Mucosa of rectum (tissue), 2 donors: ENCODE measurements at regions not wholly inside any gene's neighbourhood (a gene's known extent, or its start where the extent isn't known, plus 50 kb on each side); places are given as distances from the start of the nearest gene placed in this dataset.
"Not testable (repeated sequence)": the region's sequence is repeated elsewhere in the genome, so short reads cannot be mapped to it uniquely, and the experiment has no call there.

Experiments used
- H3K27ac ChIP-seq, 2 donors: one replicate each; pipeline ENCODE4 v1.7.0; 2013; ENCODE audit warnings: inconsistent platforms in 2 of 2, low read depth in 2 of 2, low read length in 2 of 2
- H3K27me3 ChIP-seq, 2 donors: one replicate each; pipeline ENCODE4 v1.7.0; 2013; ENCODE audit warnings: low read length in 2 of 2; ENCODE audit not compliant: control insufficient read depth in 2 of 2, insufficient read depth in 2 of 2
- H3K36me3 ChIP-seq, 2 donors: one replicate each; pipeline ENCODE4 v1.7.0; 2013; ENCODE audit warnings: low read length in 2 of 2; ENCODE audit not compliant: control insufficient read depth in 2 of 2, insufficient read depth in 2 of 2
- H3K4me1 ChIP-seq, 2 donors: one replicate each; pipeline ENCODE4 v1.7.0; 2013; ENCODE audit warnings: low read length in 2 of 2, mild to moderate bottlenecking in 1 of 2; ENCODE audit not compliant: control insufficient read depth in 2 of 2, insufficient read depth in 2 of 2
- H3K4me3 ChIP-seq, 2 donors: one replicate each; pipeline ENCODE4 v1.7.0; 2013; ENCODE audit warnings: low read length in 2 of 2
- H3K9ac ChIP-seq, 2 donors: one replicate each; pipeline ENCODE4 v1.7.0; 2013; ENCODE audit warnings: low read length in 2 of 2, low read depth in 1 of 2, mild to moderate bottlenecking in 1 of 2
- H3K9me3 ChIP-seq, 2 donors: one replicate each; pipeline ENCODE4 v1.7.0; 2013; ENCODE audit warnings: low read length in 2 of 2; ENCODE audit not compliant: control insufficient read depth in 2 of 2
- donor health status: healthy.
- donor health status: Normal muscosa, but diverticular disease.

DNA sequence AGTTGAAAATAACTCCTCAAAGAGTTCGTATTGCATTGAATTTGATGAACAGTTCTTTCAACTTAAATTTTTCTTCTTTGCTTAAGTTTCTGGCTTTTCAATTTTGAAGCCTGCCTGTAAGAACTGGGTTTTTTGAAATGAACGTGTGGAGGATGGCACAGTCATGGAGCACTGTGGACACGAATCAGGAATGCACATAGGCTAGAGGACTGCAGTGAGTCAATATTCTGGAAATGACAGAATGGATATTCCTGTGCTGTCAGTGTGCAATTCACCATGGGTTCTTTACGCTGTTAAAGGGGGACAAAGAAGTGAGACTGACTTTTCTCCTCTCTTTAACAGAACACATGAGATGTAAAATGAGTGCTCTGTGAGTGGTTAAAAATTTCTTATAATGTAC, 368.0 kb upstream of the AGA start:
- H3K27ac ChIP-seq: no peak overlapping the region

DNA sequence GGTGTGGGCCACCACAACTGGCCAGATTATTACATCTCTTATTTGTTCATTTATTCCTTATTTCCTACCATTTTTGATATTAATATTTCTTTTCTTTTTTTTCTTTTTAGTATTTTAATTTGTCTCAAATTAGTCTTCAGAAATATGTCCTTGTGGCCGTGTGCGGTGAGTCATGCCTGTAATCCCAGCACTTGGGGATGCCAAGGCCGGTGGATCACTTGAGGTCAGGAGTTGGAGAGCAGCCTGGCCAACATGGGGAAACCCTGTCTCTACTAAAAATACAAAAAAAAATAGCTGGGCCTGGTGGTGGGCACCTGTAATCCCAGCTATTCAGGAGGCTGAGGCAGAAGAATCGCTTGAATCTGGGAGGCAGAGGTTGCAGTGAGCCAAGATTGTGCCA, 376.2 kb upstream of the AGA start:
- not testable (repeated sequence) for H3K27ac ChIP-seq, H3K36me3 ChIP-seq, H3K9me3 ChIP-seq, H3K4me3 ChIP-seq, H3K27me3 ChIP-seq, H3K9ac ChIP-seq, H3K4me1 ChIP-seq

More for the DNA sequence above, 368.0 kb upstream of the AGA start:
- H3K9me3 ChIP-seq: no peaks in the 10 kb centered on the region
- H3K9ac ChIP-seq: no peak overlapping the region
- H3K27me3 ChIP-seq: no peaks in the 10 kb centered on the region
- no peaks in the 10 kb centered on the region for H3K4me1 ChIP-seq
- H3K36me3 ChIP-seq: no peaks in the 10 kb centered on the region
- H3K4me3 ChIP-seq: no peak overlapping the region

DNA sequence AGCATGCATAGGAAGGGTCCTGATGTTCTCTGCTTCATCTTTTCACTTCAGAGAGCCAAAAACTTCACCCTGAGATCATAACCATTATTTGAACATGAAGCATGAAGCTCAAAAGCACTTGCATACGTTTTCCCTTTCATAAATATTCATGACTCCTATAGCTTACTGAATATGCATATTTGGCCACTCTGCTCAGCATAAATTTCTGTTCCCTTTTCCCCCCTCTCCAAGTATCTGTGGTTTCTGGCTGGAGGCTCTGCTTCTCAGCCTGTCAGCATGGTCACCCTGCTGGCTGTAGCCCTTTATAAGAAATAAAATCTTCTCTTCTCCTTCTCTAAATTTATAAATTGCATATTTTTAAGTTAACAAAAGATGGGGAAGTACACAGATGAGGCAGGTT, 384.7 kb upstream of the AGA start:
- Histone ChIP-seq H3K9ac (no peak overlapping the region), H3K27me3 (no peaks in the 10 kb centered on the region), H3K27ac (no peak overlapping the region), H3K4me3 (no peak overlapping the region), H3K9me3 (no peaks in the 10 kb centered on the region), H3K4me1 (no peaks in the 10 kb centered on the region), H3K36me3 (no peaks in the 10 kb centered on the region)

DNA sequence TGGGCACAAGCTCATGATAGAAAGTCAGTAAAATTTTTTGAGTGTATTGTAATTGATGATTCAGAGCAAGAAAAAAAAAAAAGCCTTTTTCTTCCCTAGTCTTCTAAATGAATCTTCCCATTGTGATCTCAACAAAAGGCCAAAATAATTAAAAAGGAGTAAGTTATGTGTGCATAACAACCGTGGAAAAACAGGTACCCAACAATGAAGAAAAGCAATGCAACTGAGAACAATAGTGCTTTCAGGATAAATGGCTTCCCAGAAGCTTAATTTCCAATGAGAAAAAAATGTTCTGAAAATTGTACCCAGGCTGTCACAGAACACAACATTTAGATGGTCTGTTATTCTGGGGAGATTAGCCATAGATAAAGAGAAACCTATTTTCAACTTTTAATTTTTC, 399.0 kb upstream of the AGA start:
- no peaks in the 10 kb centered on the region for H3K9me3 ChIP-seq
- H3K4me3 ChIP-seq: no peak overlapping the region
- no peak overlapping the region for H3K9ac ChIP-seq
- H3K27ac ChIP-seq: no peak overlapping the region
- H3K36me3 ChIP-seq: no peaks in the 10 kb centered on the region
- H3K4me1 ChIP-seq: no peaks in the 10 kb centered on the region
- H3K27me3 ChIP-seq: no peaks in the 10 kb centered on the region

DNA sequence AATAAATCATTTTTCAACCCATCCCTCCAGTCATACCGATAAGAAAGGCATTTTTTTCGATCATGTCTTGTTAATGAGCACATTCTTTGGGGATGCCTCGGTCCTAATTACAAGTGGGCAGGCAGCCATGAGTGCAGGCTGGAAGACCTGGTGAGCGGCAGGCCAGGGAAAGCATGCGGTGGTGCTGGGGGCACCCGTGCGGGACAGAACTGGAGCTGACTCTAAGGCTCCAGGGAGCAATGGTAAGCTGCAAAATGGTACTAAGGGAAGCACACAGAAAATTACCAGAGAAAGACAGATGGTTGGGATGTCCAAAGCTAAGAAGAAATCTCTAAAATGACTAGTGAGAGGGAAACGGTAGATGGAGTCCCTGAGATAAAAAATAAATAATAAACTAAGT, 411.0 kb upstream of the AGA start:
- Histone ChIP-seq H3K9ac (no peak overlapping the region), H3K36me3 (no peaks in the 10 kb centered on the region), H3K27ac (no peak overlapping the region), H3K4me3 (no peak overlapping the region), H3K27me3 (no peaks in the 10 kb centered on the region), H3K9me3 (no peaks in the 10 kb centered on the region), H3K4me1 (no peaks in the 10 kb centered on the region)

DNA sequence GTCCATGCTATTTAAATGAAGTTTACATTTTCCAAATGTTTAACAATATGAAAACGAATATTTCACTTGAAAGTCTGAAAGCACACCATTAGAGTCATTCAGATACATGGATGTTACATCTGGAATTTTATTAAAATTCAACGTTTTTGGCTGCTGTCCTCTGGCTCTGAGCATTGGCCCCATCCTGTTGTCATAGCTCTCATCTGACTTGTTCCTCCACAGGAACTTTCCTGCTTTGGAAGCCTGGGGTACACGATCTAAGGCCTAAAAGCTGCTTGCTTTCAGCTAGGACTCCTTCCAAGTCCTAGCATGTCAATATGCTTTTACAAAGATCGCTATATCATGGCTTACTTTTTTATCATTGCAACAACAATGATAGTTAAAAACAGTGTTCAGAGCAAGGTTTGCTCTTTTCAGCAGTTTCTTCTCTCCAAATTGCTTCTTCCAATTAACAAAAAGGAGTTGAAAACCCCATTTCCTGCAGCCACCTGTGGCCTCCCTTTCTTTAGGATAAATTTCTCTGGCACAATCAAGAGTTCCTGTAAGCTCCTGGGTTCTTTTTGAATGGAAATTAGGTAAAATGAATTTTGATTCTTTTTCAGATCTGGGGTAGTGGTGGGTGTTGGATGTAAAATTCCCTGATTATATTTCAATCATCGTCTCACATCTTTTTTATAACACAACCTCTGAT, 413.4 kb upstream of the AGA start:
- H3K27ac ChIP-seq: no peak overlapping the region
- H3K27me3 ChIP-seq: no peaks in the 10 kb centered on the region
- no peak overlapping the region for H3K9ac ChIP-seq
- no peaks in the 10 kb centered on the region for H3K4me1 ChIP-seq
- no peaks in the 10 kb centered on the region for H3K36me3 ChIP-seq
- H3K9me3 ChIP-seq: no peaks in the 10 kb centered on the region
- no peak overlapping the region for H3K4me3 ChIP-seq

DNA sequence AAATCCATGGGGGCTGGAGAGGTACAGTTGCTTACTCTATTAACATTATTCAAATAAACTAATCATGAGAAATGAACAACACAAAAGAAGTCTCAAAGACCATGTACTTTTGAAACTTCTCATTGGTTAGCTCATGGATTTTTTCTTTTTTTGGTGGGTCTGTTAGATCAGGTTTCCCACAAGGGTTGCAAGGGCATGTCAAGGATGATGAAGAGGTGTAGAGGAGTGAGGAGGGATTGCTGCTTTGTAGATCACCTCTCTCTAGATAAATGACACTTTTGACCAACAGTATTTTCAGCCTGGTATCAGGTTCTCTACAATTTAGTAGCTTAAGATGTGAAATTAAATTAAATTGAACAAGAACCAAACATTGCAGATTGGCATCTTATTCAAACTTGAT, 417.9 kb upstream of the AGA start:
- H3K9me3 ChIP-seq: no peaks in the 10 kb centered on the region
- H3K36me3 ChIP-seq: no peaks in the 10 kb centered on the region
- no peak overlapping the region for H3K4me3 ChIP-seq
- H3K4me1 ChIP-seq: no peaks in the 10 kb centered on the region
- no peaks in the 10 kb centered on the region for H3K27me3 ChIP-seq
- H3K9ac ChIP-seq: no peak overlapping the region
- H3K27ac ChIP-seq: no peak overlapping the region

DNA sequence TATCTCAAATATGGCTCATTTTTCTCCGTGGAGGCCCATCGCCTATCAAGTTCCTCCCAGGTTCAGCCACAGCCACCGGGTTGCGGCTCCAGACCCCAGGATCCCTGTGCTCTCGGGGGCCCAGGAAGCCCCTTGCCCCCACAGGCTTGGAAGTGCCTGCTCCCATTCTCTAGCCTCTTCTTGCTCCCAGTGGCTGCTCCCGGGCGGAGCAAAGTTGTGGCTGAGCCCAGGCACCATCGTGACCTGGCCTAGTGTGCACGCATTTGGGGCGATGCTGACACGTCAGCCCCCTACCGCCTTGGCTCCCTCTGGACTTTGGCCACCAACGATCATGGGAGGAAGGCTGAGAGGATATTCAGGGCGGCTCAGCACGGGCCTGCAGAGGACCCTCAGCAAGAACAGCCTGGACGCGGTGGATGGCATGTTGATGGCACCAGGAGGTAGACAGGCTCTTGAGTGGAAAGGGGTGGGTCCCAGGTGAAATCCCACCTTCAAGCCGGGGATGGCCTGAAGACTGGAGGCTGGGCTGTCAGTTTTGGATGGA, 419.4 kb upstream of the AGA start:
- Histone ChIP-seq H3K4me3 (no peak overlapping the region), H3K27me3 (no peaks in the 10 kb centered on the region), H3K27ac (no peak overlapping the region), H3K9me3 (no peaks in the 10 kb centered on the region), H3K9ac (no peak overlapping the region), H3K4me1 (no peaks in the 10 kb centered on the region), H3K36me3 (no peaks in the 10 kb centered on the region)

DNA sequence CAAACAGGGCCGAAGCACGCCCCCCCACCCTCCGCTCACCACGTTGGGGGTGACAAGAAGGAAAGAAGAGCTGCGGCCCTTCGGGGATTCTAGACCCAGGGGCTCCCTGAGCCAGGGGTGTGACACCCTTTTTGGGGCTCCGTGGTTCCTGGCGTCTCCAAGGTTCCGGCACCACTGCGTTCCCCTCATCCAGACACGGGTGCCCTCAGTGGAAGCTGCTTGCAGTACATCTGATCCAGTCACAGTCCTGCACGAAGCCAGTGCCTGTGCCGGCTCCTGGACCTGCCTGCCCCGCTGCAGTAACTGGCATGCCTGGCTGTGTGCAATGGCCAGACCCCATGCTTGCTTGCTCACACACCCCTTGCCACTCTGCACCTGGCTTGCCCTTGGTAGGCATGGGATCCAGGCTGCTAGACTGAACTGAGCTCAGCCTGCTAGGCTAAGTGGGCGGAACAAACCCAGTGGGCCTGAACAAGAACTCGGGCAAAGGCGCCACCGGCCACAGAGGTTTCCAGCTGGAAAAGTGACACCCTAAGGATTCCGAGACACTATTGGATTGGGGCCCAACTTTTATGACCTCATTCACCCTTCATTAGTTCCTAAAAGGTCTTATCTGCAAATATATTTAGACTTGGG, 420.4 kb upstream of the AGA start:
- no peak overlapping the region for H3K27ac ChIP-seq
- no peak overlapping the region for H3K4me3 ChIP-seq
- H3K36me3 ChIP-seq: no peaks in the 10 kb centered on the region
- no peaks in the 10 kb centered on the region for H3K9me3 ChIP-seq
- no peaks in the 10 kb centered on the region for H3K27me3 ChIP-seq
- no peak overlapping the region for H3K9ac ChIP-seq
- H3K4me1 ChIP-seq: no peaks in the 10 kb centered on the region

DNA sequence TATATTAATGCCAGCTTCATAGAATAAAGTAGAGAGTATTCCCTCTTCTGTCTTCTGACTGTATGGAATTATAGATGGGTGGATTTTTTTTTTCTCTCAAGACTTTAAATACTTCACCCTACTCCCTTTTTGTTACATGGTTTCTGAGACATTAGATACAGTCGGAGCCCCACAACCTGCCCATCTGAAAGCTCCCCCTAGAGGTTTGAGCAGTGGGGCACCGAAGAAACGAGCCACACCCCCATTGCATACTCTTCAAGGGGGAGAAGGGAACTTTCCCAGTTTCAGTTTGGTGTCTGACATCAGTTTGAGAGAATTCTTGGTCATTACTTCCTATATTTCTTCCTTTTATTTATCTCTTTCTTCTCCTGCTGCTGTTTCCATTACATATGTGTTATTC, 437.6 kb upstream of the AGA start:
- H3K9ac ChIP-seq: no peak overlapping the region

More for the DNA sequence above, 437.6 kb upstream of the AGA start:
- Histone ChIP-seq H3K4me1 (no peaks in the 10 kb centered on the region), H3K27me3 (no peaks in the 10 kb centered on the region), H3K27ac (no peak overlapping the region), H3K4me3 (no peak overlapping the region), H3K9me3 (no peaks in the 10 kb centered on the region), H3K36me3 (no peaks in the 10 kb centered on the region)
